Islet precursor cell (in vitro differentiated cells): ENCODE measurements at regions not wholly inside any gene's neighbourhood (a gene's known extent, or its start where the extent isn't known, plus 50 kb on each side); places are given as distances from the start of the nearest gene placed in this dataset.
A peak's percentile ranks its signal among the peaks of the same experiment; 100 is the strongest.
"Not testable (repeated sequence)": the region's sequence is repeated elsewhere in the genome, so short reads cannot be mapped to it uniquely, and the experiment has no call there.

Experiments
- DNase-seq: peaks from one replicate; pipeline ENCODE4 v3.0.0-alpha.2; 2018

- DNase-seq = no peak
These were observed 842.5 kb downstream of the REEP3 start for GRCh38 chr10:64363687-64364086.

GRCh38 chr10:64365663-64366062 is 844.5 kb downstream of the REEP3 start:
- DNase-seq = no peak

GRCh38 chr10:64368298-64368697 is 847.1 kb downstream of the REEP3 start:
- DNase-seq = no peak

- no peak for DNase-seq
These were observed 848.9 kb downstream of the REEP3 start for GRCh38 chr10:64369885-64370773.

- no peak for DNase-seq
These were observed 853.1 kb downstream of the REEP3 start for GRCh38 chr10:64374346-64374745.

- DNase-seq = peak; percentile 52
These were observed 855.0 kb downstream of the REEP3 start for GRCh38 chr10:64376167-64376566.

- peak; percentile 75 for DNase-seq
These were observed 858.7 kb downstream of the REEP3 start for GRCh38 chr10:64379898-64380297.

GRCh38 chr10:64385355-64385754 is 864.2 kb downstream of the REEP3 start:
- no peak for DNase-seq

GRCh38 chr10:64394744-64395143 is 873.5 kb downstream of the REEP3 start:
- DNase-seq = peak; percentile 53

GRCh38 chr10:64396105-64396708 is 875.0 kb downstream of the REEP3 start:
- DNase-seq = no peak

- DNase-seq = no peak
These were observed 875.9 kb downstream of the REEP3 start for GRCh38 chr10:64397125-64397524.

GRCh38 chr10:64408391-64409183 is 887.4 kb downstream of the REEP3 start:
- DNase-seq = no peak

- DNase-seq = no peak
These were observed 888.1 kb downstream of the REEP3 start for GRCh38 chr10:64409349-64409748.

- no peak for DNase-seq
These were observed 894.8 kb downstream of the REEP3 start for GRCh38 chr10:64416011-64416410.

- DNase-seq = no peak
These were observed 898.3 kb downstream of the REEP3 start for GRCh38 chr10:64419461-64419860.

- DNase-seq = no peak
These were observed 905.5 kb downstream of the REEP3 start for GRCh38 chr10:64426745-64427144.

GRCh38 chr10:64430690-64431323 is 909.6 kb downstream of the REEP3 start:
- DNase-seq = peak; percentile 82

- not testable (repeated sequence) for DNase-seq
These were observed 920.7 kb downstream of the REEP3 start for GRCh38 chr10:64441872-64442271.

- DNase-seq = no peak
These were observed 923.0 kb downstream of the REEP3 start for GRCh38 chr10:64444163-64444562.

GRCh38 chr10:64444564-64444963 is 923.4 kb downstream of the REEP3 start:
- no peak for DNase-seq

GRCh38 chr10:64449603-64450002 is 928.4 kb downstream of the REEP3 start:
- no peak for DNase-seq

- no peak for DNase-seq
These were observed 929.1 kb downstream of the REEP3 start for GRCh38 chr10:64450312-64450711.

- DNase-seq = no peak
These were observed 933.8 kb downstream of the REEP3 start for GRCh38 chr10:64454962-64455361.
